ENCODE measurements at regions not wholly inside any gene's neighbourhood (a gene's known extent, or its start where the extent isn't known, plus 50 kb on each side); places are given as distances from the start of the nearest gene placed in this dataset.

GRCh38 chr3:190175490-190175889, 54.8 kb upstream of the P3H2 start:
- TF ChIP-seq POLR2A (IDR thresholded peaks at IDR 0.05; ENCODE audit: low read length) (no peak), GATA1 (IDR thresholded peaks at IDR 0.05; ENCODE audit: low read depth, low read length) (no peak)
